NCI-H69 (cell line): ENCODE measurements at regions not wholly inside any gene's neighbourhood (a gene's known extent, or its start where the extent isn't known, plus 50 kb on each side); places are given as distances from the start of the nearest gene placed in this dataset.

Experiments
- DNase-seq: peaks from one replicate; lab custom pipeline; 2025; lab: John Stamatoyannopoulos, UW

DNA sequence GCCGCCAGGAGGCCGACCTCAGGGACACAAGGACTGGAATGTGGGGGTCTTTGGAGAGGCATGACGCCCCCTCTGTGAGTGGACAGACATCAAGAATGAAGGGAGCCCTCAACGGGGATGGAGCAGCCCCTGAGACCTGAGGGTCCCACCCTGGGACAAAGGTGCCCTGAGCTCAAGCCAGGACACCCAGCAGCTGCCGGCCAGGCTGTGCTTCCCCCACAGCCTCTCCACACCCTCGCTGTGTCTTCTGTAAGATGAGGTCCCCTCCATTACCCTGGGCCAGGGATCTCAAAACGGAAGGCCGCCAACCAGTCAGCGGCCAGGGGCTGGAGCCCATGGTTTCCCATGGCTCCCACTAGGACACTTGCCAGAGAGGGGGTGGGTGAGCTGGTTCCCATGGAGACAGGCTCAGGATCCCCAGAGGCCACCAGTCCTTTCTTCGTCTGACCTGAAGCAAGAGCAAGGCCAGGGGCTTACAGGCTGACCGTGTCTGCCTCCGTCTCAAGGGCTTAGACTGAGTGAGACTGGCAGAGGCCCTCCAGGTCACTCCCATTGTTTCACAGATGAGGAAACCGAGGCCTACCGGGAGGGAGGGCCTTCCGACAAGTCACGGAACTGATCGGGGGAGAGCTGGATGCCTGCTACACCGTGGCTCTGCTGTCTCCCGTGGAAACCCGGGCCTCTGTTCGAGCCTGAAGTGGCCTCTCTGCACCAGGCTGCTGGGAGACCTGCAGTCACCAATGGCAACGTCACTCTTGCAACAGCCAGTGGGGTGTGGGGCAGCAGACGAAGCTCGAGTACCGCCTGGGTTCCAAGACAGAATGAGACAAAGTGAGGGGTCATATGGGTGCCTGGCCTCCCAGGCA lies 91.7 kb upstream of the DIO3 start:
- DNase-seq, result no peak

DNA sequence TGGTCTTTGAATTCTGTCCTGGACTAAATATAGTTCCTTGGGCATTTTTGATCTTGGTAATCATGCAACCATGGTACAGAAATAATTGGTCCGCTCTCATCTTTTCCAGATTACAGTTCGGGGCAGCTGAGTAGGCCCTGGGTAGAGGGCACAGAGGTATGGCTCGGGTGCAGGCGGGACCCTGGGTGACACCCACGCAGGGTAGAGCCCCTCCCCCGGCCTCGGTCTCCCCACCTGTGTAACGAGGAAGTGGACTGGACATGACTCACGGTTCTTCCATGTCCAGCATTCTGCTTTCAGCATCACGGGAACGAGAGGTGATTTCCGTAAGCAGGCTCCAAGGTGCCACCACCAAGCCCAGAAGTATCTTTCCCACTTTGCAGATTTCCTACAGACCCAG lies 91.0 kb upstream of the DIO3 start:
- DNase-seq, result no peak

DNA sequence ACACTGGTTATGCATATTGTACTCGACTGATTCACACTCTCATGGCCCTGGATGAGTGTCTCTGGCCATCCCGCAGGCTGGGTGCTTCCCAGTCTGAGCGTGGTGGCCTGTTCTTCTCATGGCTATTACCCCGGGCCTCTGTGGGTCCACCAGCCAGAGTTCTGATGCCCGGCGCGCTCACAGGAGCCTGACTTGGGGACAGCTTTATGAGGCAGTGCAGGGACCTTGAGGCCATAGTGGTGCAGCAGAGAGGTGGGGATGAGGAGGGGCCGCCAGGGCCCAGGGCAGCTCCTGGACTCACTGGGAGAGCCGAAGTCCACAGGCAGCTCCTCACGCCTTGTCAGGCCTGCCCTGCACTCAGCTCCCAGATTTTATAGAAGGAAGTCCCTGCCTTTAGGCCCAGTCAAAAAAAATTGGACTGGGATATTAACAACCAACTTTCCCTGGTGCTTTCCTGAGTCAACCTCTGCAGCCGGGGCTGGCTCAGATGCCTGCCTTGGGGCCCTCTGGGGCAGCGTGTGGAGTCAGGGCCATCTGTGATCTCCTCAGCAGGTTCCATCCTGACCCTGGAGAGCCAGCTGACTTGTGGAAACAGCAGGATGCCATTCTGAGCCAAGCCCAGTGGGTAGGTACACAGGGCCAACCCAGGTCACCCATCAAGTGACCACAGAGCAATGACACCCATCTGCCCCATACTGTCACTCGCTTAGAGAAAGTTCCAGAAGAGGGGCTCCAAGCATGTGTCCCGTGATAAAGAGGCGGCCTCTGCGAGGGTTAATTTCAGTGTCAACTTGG lies 89.4 kb upstream of the DIO3 start:
- DNase-seq, result no peak

DNA sequence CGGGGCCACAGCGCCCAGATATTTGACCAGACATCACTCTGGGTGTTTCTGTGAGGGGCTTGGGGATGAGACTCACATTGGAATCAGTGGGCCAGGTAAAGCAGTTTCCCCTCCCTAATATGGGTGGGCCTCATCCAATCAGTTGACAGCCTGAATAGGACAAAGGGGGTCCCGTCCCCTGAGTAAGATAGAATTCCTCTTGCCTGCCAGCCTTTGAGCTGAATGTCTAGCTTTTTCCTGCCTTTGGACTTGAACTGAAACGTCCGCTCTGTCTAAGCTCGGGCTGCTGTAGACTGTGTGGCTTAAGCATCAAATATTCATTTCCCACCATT lies 88.8 kb upstream of the DIO3 start:
- DNase-seq, result no peak

DNA sequence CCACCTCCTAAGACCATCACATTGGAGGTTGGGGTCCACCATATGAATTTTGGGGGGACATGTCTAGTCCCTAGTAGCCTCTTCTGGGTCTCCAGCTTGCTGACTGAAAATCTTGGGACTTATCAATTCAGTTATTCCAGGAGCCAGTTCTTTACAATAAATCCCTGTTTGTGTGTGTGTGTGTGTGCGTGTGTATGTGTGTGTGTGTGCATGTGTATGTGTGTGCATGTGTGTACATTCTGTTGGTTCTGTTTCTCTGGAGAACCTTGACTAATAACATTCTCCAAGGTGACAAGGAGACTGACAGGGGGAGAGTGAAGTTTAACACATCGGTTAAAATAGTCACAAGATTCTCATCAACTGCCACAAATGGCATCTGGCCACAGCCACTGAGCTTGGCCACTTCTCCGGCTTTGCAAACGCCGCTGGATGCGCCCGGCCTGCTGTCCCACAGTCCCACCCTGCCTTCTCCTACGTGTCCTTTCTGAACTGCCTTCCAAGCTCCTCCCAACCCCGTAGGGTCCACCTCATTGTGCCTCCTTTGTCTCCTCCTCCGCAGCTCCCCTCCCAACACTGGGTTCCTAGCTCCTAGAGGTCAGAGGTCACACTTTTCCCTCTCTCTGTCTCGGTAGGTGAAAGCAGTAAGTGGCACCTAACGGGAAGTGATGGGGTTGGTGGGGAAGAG lies 88.1 kb upstream of the DIO3 start:
- no peak for DNase-seq

DNA sequence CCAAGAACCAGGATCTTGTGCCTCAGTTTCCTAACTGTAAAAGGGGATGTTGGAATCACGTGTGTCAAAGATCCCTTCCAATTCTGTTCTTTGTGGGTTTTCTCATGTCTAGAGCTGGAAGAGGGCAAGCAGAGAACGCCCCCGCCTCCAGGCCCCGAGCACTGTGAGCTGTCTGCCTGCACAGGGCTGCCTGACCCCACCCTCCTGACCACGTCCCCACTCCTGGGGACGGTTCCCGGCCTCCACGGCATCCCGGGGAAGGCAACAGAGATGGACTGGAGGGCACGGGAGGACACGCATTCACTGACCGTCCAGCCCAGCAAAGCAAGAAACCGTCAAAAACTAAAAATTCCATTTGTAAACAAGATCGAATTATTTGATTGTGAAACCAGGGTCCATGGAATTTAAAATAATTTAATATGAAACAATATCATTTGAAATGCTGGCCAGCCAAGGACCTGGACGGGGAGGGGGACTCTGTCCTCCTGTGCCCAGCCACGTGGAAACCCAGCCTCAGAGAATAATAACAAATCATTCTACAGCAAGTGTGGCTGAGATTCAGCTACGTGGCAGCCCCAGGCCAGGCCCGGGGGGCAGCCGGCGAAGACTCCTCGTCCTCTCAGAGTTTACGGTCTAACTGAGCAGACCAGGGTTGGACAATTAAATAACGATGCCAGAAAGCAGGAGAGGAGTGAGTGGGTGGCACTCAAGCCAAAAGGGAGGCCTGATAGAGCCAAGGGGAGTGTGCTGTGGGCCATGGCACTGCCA lies 87.3 kb upstream of the DIO3 start:
- no peak for DNase-seq

DNA sequence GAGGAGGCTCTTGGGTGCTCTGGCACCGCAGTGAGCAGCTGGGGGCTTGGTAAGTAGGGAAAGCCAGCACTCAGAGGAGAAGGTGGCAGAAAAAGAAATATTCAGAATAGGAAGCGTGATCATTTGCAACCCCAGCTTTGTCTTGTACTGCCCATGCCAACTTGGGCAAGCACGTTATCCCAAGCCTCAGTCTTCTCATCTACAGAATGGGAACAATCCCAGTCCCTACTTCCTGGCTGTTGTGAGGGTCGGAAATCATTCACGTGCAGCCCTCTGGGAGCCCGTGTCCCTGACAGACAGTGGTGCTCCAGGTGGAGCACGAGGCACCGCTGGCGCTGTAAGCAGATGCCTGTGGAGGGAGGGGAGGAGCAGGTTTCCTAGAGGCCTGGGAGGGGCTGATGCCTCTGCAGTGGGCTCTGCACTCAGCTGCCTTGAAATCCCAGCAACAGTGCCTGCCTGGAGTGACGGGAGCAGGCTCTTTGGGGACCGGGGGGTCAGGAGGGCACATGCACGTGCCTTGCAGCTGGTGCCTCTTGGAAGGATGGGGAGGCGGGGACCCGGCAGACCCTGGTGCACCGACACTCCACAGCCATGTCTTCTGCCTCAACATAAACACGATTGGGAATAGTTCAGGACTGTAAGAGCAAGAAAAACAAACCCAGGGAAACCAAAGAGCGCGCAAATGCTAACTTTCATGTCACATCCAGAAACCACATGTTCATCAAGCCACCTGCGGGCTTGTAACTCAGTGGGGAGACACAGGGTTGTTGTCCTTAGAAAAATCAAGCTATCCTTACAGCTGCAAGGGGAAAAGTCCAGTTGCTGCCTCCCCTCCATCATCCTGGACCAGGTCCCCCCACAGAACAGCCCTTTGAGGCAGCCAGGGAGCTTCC lies 86.5 kb upstream of the DIO3 start:
- no peak for DNase-seq

DNA sequence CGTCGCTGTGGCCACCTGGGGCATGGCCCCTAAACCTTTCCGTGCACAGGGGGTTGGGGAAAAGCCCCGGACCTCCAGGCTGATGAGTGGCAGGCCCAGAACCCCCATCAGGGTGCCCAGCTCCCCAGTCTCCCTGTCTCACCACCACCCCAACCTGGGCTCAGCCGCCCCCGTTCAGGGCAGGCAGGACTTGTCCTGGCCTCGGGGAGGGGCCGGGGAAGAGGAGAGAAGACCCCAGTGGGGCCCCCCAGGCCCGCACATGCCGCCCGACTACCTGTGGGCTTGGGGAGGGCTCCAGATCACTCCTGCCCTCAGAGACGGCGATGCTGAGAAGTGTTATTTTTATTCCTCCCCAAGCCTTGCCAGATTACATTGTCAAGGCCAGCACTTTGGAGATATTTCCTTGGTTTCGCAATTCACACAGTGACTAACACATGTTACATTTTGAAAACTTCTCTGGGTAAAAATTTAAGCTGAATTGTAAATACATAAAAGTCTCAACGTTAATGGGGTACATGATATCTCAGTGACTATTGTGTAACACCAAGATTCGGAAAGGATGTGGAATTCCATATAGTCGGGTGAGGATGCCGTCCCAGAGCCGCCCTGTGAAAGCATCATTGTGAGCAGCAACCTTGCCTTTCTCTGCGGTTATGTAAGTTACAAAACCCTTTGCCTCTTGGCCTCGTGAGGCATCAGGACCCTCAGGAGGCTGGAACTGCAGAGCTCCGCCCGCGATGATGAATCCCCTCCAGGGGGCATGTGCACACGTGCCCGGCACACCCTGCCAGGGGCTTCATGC lies 85.6 kb upstream of the DIO3 start:
- DNase-seq, result no peak

DNA sequence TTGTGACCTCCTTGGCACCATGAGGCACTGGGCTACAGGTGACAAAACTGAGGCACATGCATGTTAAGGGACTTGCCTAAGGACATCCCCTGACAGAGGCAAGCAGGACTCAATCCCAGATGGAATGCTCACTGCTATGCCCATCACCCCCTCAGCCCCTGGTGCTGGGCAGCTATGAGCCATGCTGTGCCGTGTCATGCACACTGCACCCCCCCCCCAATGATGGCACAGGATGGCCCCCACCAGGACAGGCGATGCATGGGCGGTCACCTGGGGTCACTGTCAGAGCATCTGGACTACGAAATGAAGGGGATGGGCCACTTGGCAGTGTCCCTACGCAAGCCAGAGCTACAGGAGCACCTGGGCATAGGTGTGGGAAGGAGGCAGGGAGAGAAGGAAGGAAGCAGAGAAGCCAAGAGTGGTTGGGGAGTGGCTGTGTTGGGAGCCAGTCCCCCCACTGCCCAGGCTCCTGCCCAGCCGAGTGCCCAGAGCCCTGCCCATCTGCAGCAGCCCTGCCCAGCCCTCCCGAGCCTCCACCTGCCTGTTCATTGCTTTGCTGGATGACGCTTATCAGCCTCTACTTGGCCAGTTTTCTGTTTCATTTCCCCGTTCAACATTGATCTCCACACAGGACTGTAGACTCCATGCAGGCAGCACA lies 84.9 kb upstream of the DIO3 start:
- no peak for DNase-seq

DNA sequence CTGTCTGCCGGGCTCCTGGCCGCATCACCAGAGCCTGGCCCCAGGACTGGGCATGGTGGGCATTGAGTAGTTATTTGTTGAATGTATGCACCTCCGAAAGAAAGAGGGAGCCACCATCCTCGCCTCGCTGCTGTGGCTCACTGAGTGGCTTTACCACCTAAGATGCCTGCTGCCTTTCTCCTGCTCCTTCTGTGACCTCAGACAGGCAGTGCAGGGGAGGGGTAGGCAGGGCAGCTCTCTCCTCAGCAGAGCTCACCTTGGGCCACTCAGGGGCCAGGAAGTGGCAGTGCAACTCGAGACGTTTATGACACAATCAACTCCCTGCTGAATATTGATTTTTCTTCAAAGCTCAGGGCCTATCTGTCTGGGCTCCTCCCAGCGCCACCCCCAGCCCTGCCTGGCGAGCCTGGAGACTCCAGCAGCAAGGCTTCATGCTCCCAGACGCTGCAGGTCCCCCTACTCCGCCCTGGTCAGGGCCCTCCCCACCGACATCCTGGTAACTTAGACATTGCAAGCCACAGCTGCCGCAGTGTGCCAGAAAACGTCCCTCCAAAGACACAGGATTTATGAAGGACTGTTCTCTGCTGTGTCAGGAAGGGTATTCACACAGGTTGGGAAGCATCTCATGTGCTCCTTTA lies 84.3 kb upstream of the DIO3 start:
- DNase-seq, result peak; percentile 10

DNA sequence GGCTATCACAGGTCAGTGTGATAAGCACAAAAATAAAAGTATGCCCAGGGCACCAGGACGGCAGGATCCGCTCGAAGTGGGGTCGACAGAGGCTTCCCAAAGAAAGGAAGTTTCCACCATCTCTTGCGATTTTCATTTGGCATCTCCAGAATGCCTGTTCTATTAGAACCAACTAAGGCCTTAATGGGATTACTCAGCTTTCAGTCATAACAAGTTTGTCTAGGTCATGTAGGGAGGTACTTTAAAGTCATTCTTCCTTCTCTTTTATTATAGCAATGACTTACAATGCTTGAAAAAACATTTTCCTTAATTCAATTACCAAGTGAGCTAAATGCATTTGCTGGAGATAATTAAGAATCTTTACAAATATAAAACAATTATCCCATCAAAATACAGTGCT lies 83.6 kb upstream of the DIO3 start:
- DNase-seq, result no peak

DNA sequence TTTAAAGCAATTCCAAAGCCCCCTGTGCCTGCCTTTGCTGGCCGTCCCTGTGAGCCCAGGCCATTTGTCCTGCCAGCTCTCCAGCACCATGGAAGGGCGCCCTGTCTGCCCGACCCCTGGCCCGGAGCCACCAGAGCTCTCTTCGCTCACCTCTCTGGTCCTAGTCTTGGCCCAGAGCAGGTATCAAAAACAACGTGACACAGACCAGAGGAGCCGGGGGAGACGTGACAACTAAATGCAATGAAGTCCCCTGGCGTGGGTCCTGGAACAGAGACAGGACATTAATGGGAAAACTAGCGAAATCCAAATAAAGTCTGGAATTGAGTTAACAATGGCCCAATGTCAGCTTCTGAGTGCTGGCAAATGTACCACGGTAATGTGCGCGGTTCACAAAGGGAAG lies 83.2 kb upstream of the DIO3 start:
- DNase-seq, result no peak

DNA sequence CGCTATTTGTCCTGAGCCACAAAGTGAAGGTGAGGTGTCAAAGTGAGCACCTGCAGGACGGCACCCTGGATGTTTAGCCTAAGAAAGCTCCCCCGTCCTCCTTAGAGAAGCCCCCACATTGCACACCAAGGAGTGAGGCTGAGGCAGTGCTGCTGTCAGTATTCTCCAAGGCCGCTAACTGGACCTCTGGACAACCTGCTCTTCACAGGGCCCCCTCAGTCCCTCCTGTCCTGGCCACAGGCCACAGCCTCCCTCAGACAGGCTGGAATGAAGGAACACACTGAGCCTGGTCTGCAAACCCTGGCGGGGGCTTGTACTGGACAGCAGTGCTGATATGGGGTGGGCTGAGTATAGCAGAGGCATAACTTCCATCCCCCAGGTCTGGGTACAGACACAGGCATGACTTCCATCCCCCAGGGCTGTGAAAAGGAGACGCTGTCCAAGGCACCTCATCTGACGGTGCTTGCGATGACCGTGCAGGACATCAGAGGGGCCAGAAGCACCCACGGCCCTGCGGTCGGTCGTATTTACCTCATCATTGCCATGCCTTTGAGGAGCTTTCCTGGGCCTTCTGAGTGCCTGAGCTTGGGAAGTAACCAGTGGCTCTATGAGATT lies 82.4 kb upstream of the DIO3 start:
- no peak for DNase-seq

DNA sequence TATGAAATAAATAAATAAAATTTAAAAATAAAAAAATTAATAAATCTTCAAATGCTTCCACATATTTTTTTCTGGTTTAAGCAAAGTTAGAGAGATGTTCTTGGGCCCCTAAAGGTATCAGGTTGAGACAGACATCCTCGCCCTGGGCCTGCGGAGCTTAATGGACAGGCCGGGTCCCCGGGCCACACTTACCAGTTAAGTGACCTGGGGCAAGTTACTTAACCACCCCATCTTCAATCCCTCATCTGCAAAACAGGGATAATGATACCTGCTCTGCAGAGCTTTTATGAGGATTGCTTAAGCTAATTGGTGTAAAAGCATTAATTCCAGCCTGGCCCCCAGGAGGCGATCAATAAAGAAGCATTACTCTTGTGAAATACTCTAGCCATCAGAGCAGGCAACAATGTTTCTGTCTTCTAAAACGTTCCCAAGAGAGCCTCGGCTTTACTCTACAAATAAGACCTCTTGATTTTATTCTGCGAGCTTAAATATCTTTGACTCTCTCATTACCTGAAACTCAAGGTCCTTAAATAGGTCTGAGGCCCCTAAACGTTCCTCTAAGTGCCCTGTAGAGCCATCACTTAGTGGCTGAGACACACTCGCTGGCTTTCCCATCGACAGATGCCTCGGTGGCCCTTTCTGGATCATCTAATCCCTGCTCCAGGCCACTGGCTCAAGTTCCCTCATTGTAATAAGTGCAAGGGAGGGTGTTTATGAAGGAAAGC lies 81.1 kb upstream of the DIO3 start:
- no peak for DNase-seq

DNA sequence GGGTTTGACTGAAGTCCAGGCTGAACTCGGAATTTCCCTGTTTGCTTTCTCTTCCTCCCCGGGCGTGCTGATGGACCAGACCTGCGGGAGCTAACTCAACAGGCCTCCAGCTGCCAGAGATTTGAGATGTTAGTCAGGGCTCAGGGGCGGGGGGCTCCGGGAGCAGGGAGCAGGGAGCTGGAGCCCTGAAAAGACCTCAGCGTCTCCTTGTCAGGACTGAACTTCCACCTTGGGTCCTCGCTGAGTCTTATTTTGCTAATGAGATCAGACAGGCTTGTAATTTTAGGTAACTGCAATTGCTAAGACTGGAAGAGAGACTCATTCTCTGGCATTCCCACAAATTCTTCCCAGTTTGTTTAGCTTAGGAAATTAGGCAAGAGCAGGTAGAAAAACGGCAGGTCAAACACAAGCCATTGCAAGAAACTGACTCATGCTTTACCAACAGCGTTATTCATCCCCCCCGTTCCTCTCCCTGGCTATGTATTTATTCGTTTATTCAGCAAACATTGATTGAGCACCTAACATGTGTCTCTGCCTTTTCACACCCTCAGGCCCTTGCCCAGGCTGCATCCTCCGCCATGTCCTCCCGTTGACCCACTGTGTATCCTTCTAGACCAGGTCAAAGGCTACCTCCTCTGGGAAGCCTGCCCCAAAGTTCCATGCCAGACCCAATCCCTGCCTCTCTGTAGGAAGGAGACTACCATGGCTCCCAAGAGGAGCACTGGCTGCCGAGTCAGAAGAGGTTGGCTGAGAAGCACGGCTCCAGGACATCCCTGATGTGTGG lies 80.4 kb upstream of the DIO3 start:
- no peak for DNase-seq

DNA sequence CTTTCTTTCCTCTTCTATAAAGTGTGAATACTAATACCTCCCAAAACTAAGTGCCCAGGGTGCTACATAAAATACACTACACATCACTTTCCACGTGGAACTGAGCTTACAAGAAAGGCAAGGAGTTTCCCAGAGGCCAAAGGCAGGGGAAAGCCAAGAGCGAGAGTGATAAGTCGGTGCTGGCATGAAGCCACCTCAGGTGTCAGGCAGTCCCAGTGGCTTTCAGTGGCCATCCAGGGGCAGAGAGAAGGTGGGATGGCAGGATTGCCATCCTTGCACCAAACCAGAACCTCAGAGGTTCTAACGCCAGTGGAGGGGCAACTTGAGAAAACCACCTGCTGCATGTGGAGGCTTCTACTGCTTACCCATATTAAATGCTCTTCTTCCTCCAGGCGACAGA lies 79.7 kb upstream of the DIO3 start:
- no peak for DNase-seq

DNA sequence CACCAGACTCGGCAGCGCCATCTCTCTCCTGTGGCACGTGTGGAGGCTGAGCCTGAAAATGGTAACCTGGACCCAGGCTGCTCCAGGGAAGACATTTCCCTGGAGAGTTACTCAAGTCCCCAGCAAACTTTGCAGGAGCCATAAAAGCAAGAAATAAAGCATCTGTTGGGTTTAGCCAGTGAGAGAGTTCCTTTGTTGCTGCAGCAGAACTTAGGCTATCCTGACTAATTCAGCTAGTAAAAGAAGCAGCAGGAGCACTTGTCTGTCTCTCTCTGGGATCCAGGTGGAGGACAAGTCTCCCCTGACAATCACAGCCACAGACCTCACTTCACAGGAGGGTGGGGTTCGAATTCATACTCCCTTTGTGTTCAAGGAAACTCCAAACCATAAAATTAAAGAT lies 79.2 kb upstream of the DIO3 start:
- no peak for DNase-seq
